CD4-positive, CD25-positive, alpha-beta regulatory T cell (primary cell): ENCODE measurements at regions not wholly inside any gene's neighbourhood (a gene's known extent, or its start where the extent isn't known, plus 50 kb on each side); places are given as distances from the start of the nearest gene placed in this dataset.

Source experiments
- ATAC-seq, 2 donors: fragments of 150-1000 bp; cut with Tn5 transposase; one replicate each; pipeline ENCODE4 v1.10.0; 2021; ENCODE audit warnings: low read depth in 2 of 2, moderate number of reproducible peaks in 2 of 2, moderate library complexity in 1 of 2
- DNase-seq, 3 donors: peaks; one replicate each; pipeline versions ENCODE4 v3.0.0 to v3.0.0-alpha.2; 2012 to 2022; ENCODE audit warnings: mixed read lengths in 1 of 3
- H3K27ac ChIP-seq: one replicate; pipeline ENCODE4 v1.7.0; 2013; ENCODE audit warnings: mild to moderate bottlenecking, low read length; ENCODE audit not compliant: insufficient read depth, poor library complexity, severe bottlenecking
- H3K27me3 ChIP-seq: one replicate; pipeline ENCODE4 v1.7.0; 2013; ENCODE audit warnings: low read length; ENCODE audit not compliant: control insufficient read depth, insufficient read depth
- H3K36me3 ChIP-seq: one replicate; pipeline ENCODE4 v1.7.0; 2013; ENCODE audit warnings: mild to moderate bottlenecking, low read length, moderate library complexity; ENCODE audit not compliant: control insufficient read depth, insufficient read depth
- H3K4me1 ChIP-seq: 2 replicates; pipeline ENCODE4 v1.7.0; 2013; ENCODE audit warnings: mild to moderate bottlenecking, low read length; ENCODE audit not compliant: insufficient read depth, control insufficient read depth, poor library complexity, severe bottlenecking
- H3K4me3 ChIP-seq: one replicate; pipeline ENCODE4 v1.7.0; 2013; ENCODE audit warnings: low read depth, mild to moderate bottlenecking, low read length, moderate library complexity
- H3K9me3 ChIP-seq, 2 experiments: 1 replicate in 1 of 2; 2 replicates in 1 of 2; pipeline ENCODE4 v1.7.0; 2013; ENCODE audit warnings: low read length in 2 of 2, mild to moderate bottlenecking in 1 of 2, moderate library complexity in 1 of 2; ENCODE audit not compliant: control insufficient read depth in 2 of 2
- H3K27ac Mint-ChIP-seq, 3 donors: one replicate each; pipeline ENCODE4 v1.8.0; 2020 to 2022; ENCODE audit warnings: mild to moderate bottlenecking in 3 of 3, mixed read lengths in 3 of 3, moderate library complexity in 2 of 3
- H3K27me3 Mint-ChIP-seq: one replicate; pipeline ENCODE4 v1.8.0; 2022; ENCODE audit warnings: mild to moderate bottlenecking, mixed read lengths
- H3K36me3 Mint-ChIP-seq: one replicate; pipeline ENCODE4 v1.8.0; 2020; ENCODE audit warnings: mixed read lengths
- H3K4me1 Mint-ChIP-seq, 4 donors: one replicate each; pipeline ENCODE4 v1.8.0; 2020 to 2022; ENCODE audit warnings: mixed read lengths in 4 of 4, mild to moderate bottlenecking in 1 of 4
- H3K4me3 Mint-ChIP-seq, 4 donors: one replicate each; pipeline ENCODE4 v1.8.0; 2020 to 2022; ENCODE audit warnings: mild to moderate bottlenecking in 4 of 4, mixed read lengths in 4 of 4, moderate library complexity in 3 of 4
- H3K9me3 Mint-ChIP-seq, 7 donors: one replicate each; pipeline ENCODE4 v1.8.0; 2020 to 2022; ENCODE audit warnings: mixed read lengths in 7 of 7, mild to moderate bottlenecking in 3 of 7, moderate library complexity in 2 of 7

GRCh38 chr5:96083361-96083881 lies 121.8 kb upstream of the ELL2 start:
- no peaks in the 10 kb centered on the region for H3K4me1 ChIP-seq
- no peaks in the 10 kb centered on the region for H3K9me3 ChIP-seq
- H3K27ac ChIP-seq = no peak overlapping the region
- H3K36me3 ChIP-seq = no peaks in the 10 kb centered on the region
- Mint-ChIP-seq H3K9me3 (peaks cover 0 to 2% (median 0%) of the 10 kb centered on the region in 7 donors), H3K4me1 (no peaks in the 10 kb centered on the region), H3K27ac (no peak overlapping the region), H3K36me3 (no peaks in the 10 kb centered on the region), H3K27me3 (peaks cover 24% of the 10 kb centered on the region), H3K4me3 (no peak overlapping the region)
- H3K4me3 ChIP-seq = no peak overlapping the region
- ATAC-seq (no peak), DNase-seq (no peak)
- H3K27me3 ChIP-seq = peaks cover 5% of the 10 kb centered on the region

DNA sequence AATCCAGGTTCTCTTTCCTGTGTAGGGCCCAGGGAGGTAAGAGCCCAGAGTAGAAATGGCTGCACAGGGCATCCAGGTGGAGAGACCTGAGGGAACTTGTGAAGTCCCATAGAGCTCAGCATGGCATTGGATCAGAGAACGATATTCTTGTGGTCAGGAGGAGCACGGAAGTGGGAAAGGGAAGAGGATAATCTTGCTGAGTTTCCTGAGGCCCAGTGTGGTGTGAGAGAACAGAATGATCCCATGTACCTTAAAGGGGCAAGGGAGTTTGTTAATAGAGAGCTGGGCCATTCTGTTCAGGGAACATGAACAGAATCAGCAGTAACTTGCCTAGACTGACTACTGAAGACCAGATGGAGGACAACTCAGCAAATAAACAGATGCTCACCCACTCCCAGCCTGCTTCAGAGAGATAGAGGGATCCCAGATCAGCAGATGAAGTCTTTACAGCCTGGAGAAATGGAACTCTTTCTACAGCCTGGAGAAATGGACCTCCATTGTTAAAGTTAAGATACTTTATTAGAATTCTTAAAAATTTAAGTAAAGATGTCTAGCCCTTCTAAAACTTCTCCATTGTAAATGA lies 119.7 kb upstream of the ELL2 start:
- Mint-ChIP-seq H3K27me3 (peaks cover 24% of the 10 kb centered on the region), H3K4me3 (no peak overlapping the region), H3K4me1 (no peaks in the 10 kb centered on the region), H3K36me3 (no peaks in the 10 kb centered on the region), H3K27ac (no peak overlapping the region), H3K9me3 (peaks cover 0 to 2% (median 0%) of the 10 kb centered on the region in 7 donors)
- no peaks in the 10 kb centered on the region for H3K4me1 ChIP-seq
- no peak overlapping the region for H3K4me3 ChIP-seq
- no peak for ATAC-seq
- H3K9me3 ChIP-seq = no peaks in the 10 kb centered on the region
- peaks cover 5% of the 10 kb centered on the region for H3K27me3 ChIP-seq
- no peaks in the 10 kb centered on the region for H3K36me3 ChIP-seq
- H3K27ac ChIP-seq = no peak overlapping the region
- no peak for DNase-seq

DNA sequence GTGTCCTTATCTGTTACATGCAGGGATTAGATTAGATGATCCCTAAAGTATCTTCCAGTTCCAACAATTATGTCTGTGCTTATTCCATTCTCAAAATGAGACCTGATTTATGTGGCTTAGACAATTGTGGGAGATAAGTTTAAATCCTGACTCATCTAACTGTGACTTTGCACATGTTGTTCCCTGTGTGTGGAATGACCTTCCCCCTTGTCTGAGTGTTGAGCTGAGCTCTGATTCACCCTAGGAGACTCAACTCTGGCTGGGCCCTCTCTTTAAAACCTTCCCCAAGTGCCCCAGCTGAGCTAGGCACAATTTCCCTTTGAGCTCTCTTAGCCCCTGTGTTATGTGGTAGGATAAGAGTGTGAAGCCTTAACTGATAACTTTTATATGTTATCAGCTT lies 118.9 kb upstream of the ELL2 start:
- H3K27ac Mint-ChIP-seq = no peak overlapping the region
- no peaks in the 10 kb centered on the region for H3K4me1 ChIP-seq
- no peaks in the 10 kb centered on the region for H3K36me3 Mint-ChIP-seq
- no peaks in the 10 kb centered on the region for H3K36me3 ChIP-seq
- no peaks in the 10 kb centered on the region for H3K9me3 ChIP-seq
- H3K27me3 Mint-ChIP-seq = peaks cover 21% of the 10 kb centered on the region
- ATAC-seq (no peak), DNase-seq (no peak)
- H3K4me1 Mint-ChIP-seq = no peaks in the 10 kb centered on the region
- H3K27me3 ChIP-seq = peaks cover 5% of the 10 kb centered on the region
- H3K27ac ChIP-seq = no peak overlapping the region
- H3K4me3 ChIP-seq = no peak overlapping the region
- H3K9me3 Mint-ChIP-seq = peaks cover 0 to 2% (median 0%) of the 10 kb centered on the region in 7 donors
- no peak overlapping the region for H3K4me3 Mint-ChIP-seq

DNA sequence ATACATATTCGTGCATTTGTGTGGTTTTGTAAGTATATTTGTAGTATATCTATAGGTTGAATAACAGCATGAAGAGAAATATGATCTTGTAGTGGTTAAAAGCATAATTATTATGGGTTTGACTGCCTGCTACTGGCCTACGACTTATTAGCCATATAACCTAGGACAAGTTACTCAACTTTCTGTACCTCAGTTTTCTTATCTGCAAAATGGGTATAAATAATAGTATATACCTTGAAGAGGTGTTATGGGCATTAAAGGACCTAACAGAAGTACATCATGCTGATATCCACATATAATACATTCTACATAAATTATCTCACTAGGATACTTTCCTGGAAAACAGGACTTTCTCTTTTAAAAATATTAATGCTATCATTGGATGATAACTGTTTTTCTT lies 118.3 kb upstream of the ELL2 start:
- no peak for DNase-seq
- Mint-ChIP-seq H3K27ac (no peak overlapping the region), H3K4me1 (no peaks in the 10 kb centered on the region), H3K27me3 (peaks cover 19% of the 10 kb centered on the region), H3K36me3 (no peaks in the 10 kb centered on the region), H3K9me3 (peaks cover 0 to 2% (median 0%) of the 10 kb centered on the region in 7 donors), H3K4me3 (no peak overlapping the region)
- no peaks in the 10 kb centered on the region for H3K4me1 ChIP-seq
- H3K36me3 ChIP-seq = no peaks in the 10 kb centered on the region
- no peak overlapping the region for H3K4me3 ChIP-seq
- peaks cover 5% of the 10 kb centered on the region for H3K27me3 ChIP-seq
- no peak for ATAC-seq
- H3K27ac ChIP-seq = no peak overlapping the region
- H3K9me3 ChIP-seq = no peaks in the 10 kb centered on the region

GRCh38 chr5:96079075-96079474 lies 117.4 kb upstream of the ELL2 start:
- DNase-seq (no peak), ATAC-seq (no peak)
- Histone ChIP-seq H3K36me3 (no peaks in the 10 kb centered on the region), H3K27ac (no peak overlapping the region), H3K9me3 (no peaks in the 10 kb centered on the region), H3K4me3 (no peak overlapping the region), H3K4me1 (no peaks in the 10 kb centered on the region), H3K27me3 (peaks cover 3% of the 10 kb centered on the region)
- peaks cover 19% of the 10 kb centered on the region for H3K27me3 Mint-ChIP-seq
- peaks cover 0 to 2% (median 0%) of the 10 kb centered on the region in 7 donors for H3K9me3 Mint-ChIP-seq
- no peak overlapping the region for H3K27ac Mint-ChIP-seq
- no peak overlapping the region for H3K4me3 Mint-ChIP-seq
- H3K36me3 Mint-ChIP-seq = no peaks in the 10 kb centered on the region
- H3K4me1 Mint-ChIP-seq = no peaks in the 10 kb centered on the region

DNA sequence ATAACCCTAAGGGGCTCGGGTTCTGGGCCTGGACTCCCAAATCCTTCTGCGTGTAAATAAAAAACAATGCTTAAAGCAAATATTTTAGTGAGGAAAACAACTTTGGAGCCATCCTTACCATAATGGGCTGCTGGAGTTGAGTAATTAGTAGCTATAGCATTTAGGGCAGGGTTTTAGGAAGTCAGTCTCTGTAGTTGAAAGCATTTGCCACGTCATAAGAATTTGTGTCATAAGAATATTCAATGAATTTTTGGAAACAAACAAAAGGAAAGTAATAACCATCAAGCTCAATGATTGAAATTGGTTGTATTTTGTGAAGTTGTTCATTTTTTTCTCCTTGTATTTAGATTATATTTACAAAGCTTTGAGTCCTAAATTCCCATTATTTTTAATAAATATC lies 114.8 kb upstream of the ELL2 start:
- Histone ChIP-seq H3K36me3 (no peaks in the 10 kb centered on the region), H3K4me3 (no peak overlapping the region), H3K9me3 (no peaks in the 10 kb centered on the region), H3K4me1 (no peaks in the 10 kb centered on the region), H3K27ac (no peak overlapping the region), H3K27me3 (no peaks in the 10 kb centered on the region)
- Mint-ChIP-seq H3K27ac (no peak overlapping the region), H3K36me3 (no peaks in the 10 kb centered on the region), H3K9me3 (peaks cover 0 to 2% (median 0%) of the 10 kb centered on the region in 7 donors), H3K4me1 (no peaks in the 10 kb centered on the region), H3K4me3 (no peak overlapping the region), H3K27me3 (peaks cover 7% of the 10 kb centered on the region)
- no peak for ATAC-seq
- no peak for DNase-seq

GRCh38 chr5:96075579-96076289 lies 114.1 kb upstream of the ELL2 start:
- no peaks in the 10 kb centered on the region for H3K9me3 ChIP-seq
- no peak overlapping the region for H3K4me3 Mint-ChIP-seq
- DNase-seq = no peak

GRCh38 chr5:96074870-96075269 lies 113.2 kb upstream of the ELL2 start:
- Histone ChIP-seq H3K27ac (no peak overlapping the region), H3K9me3 (no peaks in the 10 kb centered on the region), H3K36me3 (no peaks in the 10 kb centered on the region), H3K4me3 (no peak overlapping the region), H3K27me3 (no peaks in the 10 kb centered on the region), H3K4me1 (no peaks in the 10 kb centered on the region)
- Mint-ChIP-seq H3K27me3 (no peaks in the 10 kb centered on the region), H3K9me3 (peaks cover 0 to 2% (median 0%) of the 10 kb centered on the region in 7 donors), H3K36me3 (no peaks in the 10 kb centered on the region), H3K27ac (no peak overlapping the region), H3K4me3 (no peak overlapping the region), H3K4me1 (no peaks in the 10 kb centered on the region)
- DNase-seq (no peak), ATAC-seq (no peak)

More at GRCh38 chr5:96075579-96076289, 114.1 kb upstream of the ELL2 start:
- Histone ChIP-seq H3K4me3 (no peak overlapping the region), H3K4me1 (no peaks in the 10 kb centered on the region), H3K36me3 (no peaks in the 10 kb centered on the region), H3K27ac (no peak overlapping the region), H3K27me3 (no peaks in the 10 kb centered on the region)
- Mint-ChIP-seq H3K9me3 (peaks cover 0 to 2% (median 0%) of the 10 kb centered on the region in 7 donors), H3K27me3 (peaks cover 3% of the 10 kb centered on the region), H3K36me3 (no peaks in the 10 kb centered on the region), H3K4me1 (no peaks in the 10 kb centered on the region), H3K27ac (no peak overlapping the region)
- ATAC-seq = no peak
